ENCODE measurements at regions not wholly inside any gene's neighbourhood (a gene's known extent, or its start where the extent isn't known, plus 50 kb on each side); places are given as distances from the start of the nearest gene placed in this dataset.

- H2BK120ac ChIP-seq (ENCODE audit: low read depth, low read length, poor library complexity, severe bottlenecking) = no peak overlapping the region
- no peaks in the 10 kb centered on the region for H3K36me3 Mint-ChIP-seq (ENCODE audit: insufficient read depth in 1 of 3, low read depth in 3 of 3)
- H3K27me3 ChIP-seq (ENCODE audit: insufficient read depth, low read length) = no peaks in the 10 kb centered on the region
- H2BK5ac ChIP-seq (ENCODE audit: insufficient read length, low read length) = no peak overlapping the region
- no peaks in the 10 kb centered on the region for H3K79me2 ChIP-seq (ENCODE audit: insufficient read depth, low read length)
- no peaks in the 10 kb centered on the region for H3K4me1 ChIP-seq (ENCODE audit: insufficient read depth, low read length)
- no peak overlapping the region for H4K91ac ChIP-seq (ENCODE audit: insufficient read length, low read depth, low read length)
- no peaks in the 10 kb centered on the region for H3K23me2 ChIP-seq (ENCODE audit: insufficient read length, low read depth, low read length, poor library complexity, severe bottlenecking)
- no peak for DNase-seq
- no peak overlapping the region for H2BK12ac ChIP-seq (ENCODE audit: insufficient read length, low read depth, low read length)
- H3K79me1 ChIP-seq (ENCODE audit: insufficient read depth, low read depth, low read length, poor library complexity, severe bottlenecking) = no peaks in the 10 kb centered on the region
- no peak overlapping the region for H2AFZ ChIP-seq (ENCODE audit: low read length)
- no peak overlapping the region for H2BK20ac ChIP-seq (ENCODE audit: low read depth, low read length, poor library complexity, severe bottlenecking)
- no peak overlapping the region for H3K18ac ChIP-seq (ENCODE audit: insufficient read length, low read depth, low read length)
- no peak for TF ChIP-seq CTCF (conservative IDR thresholded peaks at IDR 0.05)
- H4K5ac ChIP-seq (ENCODE audit: insufficient read length, low read depth, low read length) = no peak overlapping the region
- H3K4me3 Mint-ChIP-seq = no peak overlapping the region
- no peak overlapping the region for H2AK5ac ChIP-seq (ENCODE audit: insufficient read length, low read length)
- H3K9me3 ChIP-seq (ENCODE audit: control insufficient read depth, low read depth, low read length) = no peaks in the 10 kb centered on the region
- no peaks in the 10 kb centered on the region for H3K4me1 Mint-ChIP-seq
- H2BK15ac ChIP-seq (ENCODE audit: low read depth, low read length) = no peak overlapping the region
- H3K23ac ChIP-seq (ENCODE audit: insufficient read length, low read depth, low read length) = no peak overlapping the region
- H3K4ac ChIP-seq (ENCODE audit: low read depth, low read length) = no peak overlapping the region
- no peak overlapping the region for H3K4me2 ChIP-seq (ENCODE audit: insufficient read depth, insufficient read length, low read length)
- no peak overlapping the region for H3K56ac ChIP-seq (ENCODE audit: insufficient read length, low read depth, low read length)
- no peaks in the 10 kb centered on the region for H3K27me3 Mint-ChIP-seq (ENCODE audit: low read depth)
- H3K27ac Mint-ChIP-seq = no peak overlapping the region
- no peak overlapping the region for H4K8ac ChIP-seq (replicated peaks; ENCODE audit: insufficient read length, low read depth, low read length)
- H3K27ac ChIP-seq (ENCODE audit: insufficient read length, low read depth, low read length) = no peak overlapping the region
- H4K20me1 ChIP-seq (ENCODE audit: control insufficient read depth, insufficient read depth, insufficient read length) = no peaks in the 10 kb centered on the region
- no peaks in the 10 kb centered on the region for H3K9me3 Mint-ChIP-seq
- no peak overlapping the region for H3T11ph ChIP-seq (ENCODE audit: low read length)
- no peak overlapping the region for H3K9ac ChIP-seq (ENCODE audit: extremely low read depth, insufficient read length, low read length)
- no peak overlapping the region for H3K14ac ChIP-seq (ENCODE audit: insufficient read depth, low read length)
Measured at GRCh38 chr11:39165021-39165420, 2294.4 kb downstream of the LRRC4C start.
